ENCODE measurements at regions not wholly inside any gene's neighbourhood (a gene's known extent, or its start where the extent isn't known, plus 50 kb on each side); places are given as distances from the start of the nearest gene placed in this dataset.

DNA sequence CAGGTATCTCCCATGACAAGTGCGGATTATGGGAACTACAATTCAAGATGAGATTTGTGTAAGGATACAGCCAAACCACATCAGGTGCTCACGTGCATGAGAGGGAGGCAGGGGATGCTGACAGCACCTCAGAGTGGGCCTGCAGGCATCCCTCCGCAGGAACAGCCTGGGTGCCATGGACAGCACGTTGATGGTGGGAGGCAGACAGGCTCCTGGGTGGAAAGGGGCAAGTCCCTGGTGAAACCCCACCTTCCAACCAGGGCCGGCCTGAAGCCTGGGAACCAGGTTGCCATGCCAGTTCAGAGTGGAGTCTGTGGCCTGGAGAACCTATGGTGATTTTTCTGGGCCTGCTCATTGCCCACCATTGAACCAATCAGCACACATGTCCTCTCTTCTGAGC, 1469.6 kb downstream of the PCDH7 start:
- in situ Hi-C loops (cut with HindIII; ENCODE audit: low sequenced_read_pairs) = no loop called here
- no peak overlapping the region for H3K4me3 ChIP-seq (ENCODE audit: low read depth, low read length)
- no peak for TF ChIP-seq CTCF (IDR thresholded peaks at IDR 0.05; ENCODE audit: low read depth, low read length)
- no peak for DNase-seq (ENCODE audit: low read depth, low spot score)

DNA sequence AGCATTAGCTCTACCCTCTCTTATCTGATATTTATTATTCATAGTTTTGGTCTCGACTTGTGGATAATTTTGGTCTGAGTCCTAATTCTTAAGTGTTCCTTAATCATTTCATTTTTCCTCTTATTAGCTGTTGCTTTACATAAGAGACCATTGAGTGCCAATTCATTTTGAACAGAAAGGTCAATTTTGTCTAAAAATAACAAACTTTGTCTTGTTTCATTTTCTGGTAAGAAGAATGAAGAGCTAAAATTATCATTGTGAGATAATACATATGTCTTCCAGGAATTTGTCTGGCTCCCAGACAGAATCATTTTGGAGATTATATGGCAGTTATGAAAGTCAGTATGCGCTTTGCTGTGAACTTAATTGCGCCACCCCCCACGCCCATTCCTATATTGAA, 1471.8 kb downstream of the PCDH7 start:
- TF ChIP-seq CTCF (IDR thresholded peaks at IDR 0.05; ENCODE audit: low read depth, low read length) = no peak
- DNase-seq (ENCODE audit: low read depth, low spot score) = no peak
- in situ Hi-C loops (cut with HindIII; ENCODE audit: low sequenced_read_pairs) = no loop called here
- no peak overlapping the region for H3K4me3 ChIP-seq (ENCODE audit: low read depth, low read length)

- in situ Hi-C loops (cut with HindIII; ENCODE audit: low sequenced_read_pairs) = no loop called here
These were observed 1472.2 kb downstream of the PCDH7 start for GRCh38 chr4:32192363-32192762.

GRCh38 chr4:32192991-32193390, 1472.8 kb downstream of the PCDH7 start:
- in situ Hi-C loops (cut with HindIII; ENCODE audit: low sequenced_read_pairs) = no loop called here
- TF ChIP-seq CTCF (IDR thresholded peaks at IDR 0.05; ENCODE audit: low read depth, low read length) = no peak
- DNase-seq (ENCODE audit: low read depth, low spot score) = no peak
- H3K4me3 ChIP-seq (ENCODE audit: low read depth, low read length) = no peak overlapping the region

More at GRCh38 chr4:32192363-32192762, 1472.2 kb downstream of the PCDH7 start:
- H3K4me3 ChIP-seq (ENCODE audit: low read depth, low read length) = no peak overlapping the region
- no peak for DNase-seq (ENCODE audit: low read depth, low spot score)
- TF ChIP-seq CTCF (IDR thresholded peaks at IDR 0.05; ENCODE audit: low read depth, low read length) = no peak

GRCh38 chr4:32196950-32197688, 1477.0 kb downstream of the PCDH7 start:
- in situ Hi-C loops (cut with HindIII; ENCODE audit: low sequenced_read_pairs) = no loop called here
- no peak overlapping the region for H3K4me3 ChIP-seq (ENCODE audit: low read depth, low read length)
- no peak for DNase-seq (ENCODE audit: low read depth, low spot score)
- TF ChIP-seq CTCF (IDR thresholded peaks at IDR 0.05; ENCODE audit: low read depth, low read length) = no peak

DNA sequence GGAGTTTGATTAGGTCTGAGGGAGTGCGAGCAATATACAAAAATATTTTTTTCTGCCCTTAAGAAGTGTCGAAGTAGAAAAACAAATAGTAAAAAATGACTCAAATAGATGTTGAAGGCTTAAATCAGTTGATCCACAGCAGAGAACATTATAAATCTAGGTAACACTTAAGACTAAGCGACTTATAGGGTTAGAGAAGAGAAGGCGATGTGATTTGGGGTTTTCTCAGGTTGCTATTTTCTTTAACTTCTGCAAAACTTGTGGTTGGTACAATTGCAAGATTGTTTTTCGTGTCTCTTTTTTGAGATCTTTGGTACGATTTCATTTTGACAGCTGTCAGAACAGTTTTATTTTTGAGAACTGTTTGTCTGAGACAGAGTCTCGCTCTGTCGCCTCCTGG, 1479.5 kb downstream of the PCDH7 start:
- no peak overlapping the region for H3K4me3 ChIP-seq (ENCODE audit: low read depth, low read length)
- DNase-seq (ENCODE audit: low read depth, low spot score) = no peak
- in situ Hi-C loops (cut with HindIII; ENCODE audit: low sequenced_read_pairs) = no loop called here
- TF ChIP-seq CTCF (IDR thresholded peaks at IDR 0.05; ENCODE audit: low read depth, low read length) = no peak

Data from astrocyte of the spinal cord (primary cell).